SK-N-SH (cell line): ENCODE measurements at regions not wholly inside any gene's neighbourhood (a gene's known extent, or its start where the extent isn't known, plus 50 kb on each side); places are given as distances from the start of the nearest gene placed in this dataset.
A peak's percentile ranks its signal among the peaks of the same experiment; 100 is the strongest.

ENCODE experiments used
- CTCF ChIA-PET: fragments of 300-600, 350-600 bp; formaldehyde crosslinking; extraction: SDS; loops from one replicate; lab custom pipeline; 2021; lab: Yijun Ruan, JAX
- POLR2A ChIA-PET: fragments of 350-600 bp; sonication (Branson Sonifier 250); formaldehyde crosslinking; extraction: SDS; loops from one replicate; lab custom pipeline; 2020; ENCODE audit warnings: antibody characterized with exemption, inconsistent platforms; lab: Yijun Ruan, JAX
- DNase-seq: peaks from one replicate; pipeline ENCODE4 v3.0.0; 2012
- H2AFZ ChIP-seq: fragments of 200-600 bp; sonication (generic); 2 replicates; pipeline ENCODE4 v1.8.1; 2016; ENCODE audit warnings: antibody characterized with exemption, mild to moderate bottlenecking, low read depth
- H3F3A ChIP-seq: fragments of 200-600 bp; sonication (generic); replicated peaks from 2 replicates; pipeline ENCODE3; 2016; ENCODE audit warnings: antibody characterized with exemption, mild to moderate bottlenecking; ENCODE audit not compliant: insufficient read depth
- H3K27ac ChIP-seq, 2 experiments: fragments of 200-500 bp in 1 of 2; fragments of 200-600 bp in 1 of 2; sonication (Bioruptor generic) in 1 of 2; sonication (generic), shearing (Covaris generic) in 1 of 2; 2 replicates each; pipeline versions ENCODE4 v1.5.1 to v1.6.1; 2014 to 2016; ENCODE audit warnings: low read depth in 2 of 2, inconsistent platforms in 1 of 2, low read length in 1 of 2, mild to moderate bottlenecking in 1 of 2, mixed read lengths in 1 of 2
- H3K27me3 ChIP-seq: fragments of 200-600 bp; sonication (generic), shearing (Covaris generic); 2 replicates; pipeline ENCODE4 v1.6.1; 2016; ENCODE audit warnings: mixed run types; ENCODE audit not compliant: insufficient read depth
- H3K36me3 ChIP-seq, 2 experiments: fragments of 200-500 bp in 1 of 2; fragments of 200-600 bp in 1 of 2; sonication (Bioruptor generic) in 1 of 2; sonication (generic) in 1 of 2; replicated peaks in 1 of 2; 2 replicates each; pipeline versions ENCODE3 to v1.5.1; 2014 to 2016; ENCODE audit warnings: low read length in 1 of 2, mild to moderate bottlenecking in 1 of 2; ENCODE audit not compliant: insufficient read depth in 2 of 2, control insufficient read depth in 1 of 2
- H3K4me1 ChIP-seq, 2 experiments: fragments of 200-500 bp in 1 of 2; fragments of 200-600 bp in 1 of 2; sonication (Bioruptor generic) in 1 of 2; sonication (generic), shearing (Covaris generic) in 1 of 2; 2 replicates each; pipeline versions ENCODE4 v1.5.1 to v1.6.1; 2014 to 2016; ENCODE audit warnings: low read depth in 1 of 2, low read length in 1 of 2, mixed run types in 1 of 2; ENCODE audit not compliant: insufficient read depth in 2 of 2, control insufficient read depth in 1 of 2
- H3K4me2 ChIP-seq: fragments of 200-600 bp; sonication (generic), shearing (Covaris generic); 2 replicates; pipeline ENCODE4 v1.6.1; 2017; ENCODE audit warnings: mixed run types
- H3K4me3 ChIP-seq, 2 experiments: fragments of 200-500 bp in 1 of 2; fragments of 200-600 bp in 1 of 2; sonication (Bioruptor generic) in 1 of 2; sonication (generic), shearing (Covaris generic) in 1 of 2; 2 replicates each; pipeline versions ENCODE4 v1.5.1 to v1.8.1; 2014 to 2016; ENCODE audit warnings: low read depth in 2 of 2, inconsistent platforms in 1 of 2, low read length in 1 of 2, mild to moderate bottlenecking in 1 of 2, mixed read lengths in 1 of 2, moderate library complexity in 1 of 2
- H3K79me2 ChIP-seq: fragments of 200-600 bp; sonication (generic); 2 replicates; pipeline ENCODE4 v1.8.1; 2017; ENCODE audit warnings: mild to moderate bottlenecking; ENCODE audit not compliant: insufficient read depth
- H3K9ac ChIP-seq: fragments of 200-600 bp; sonication (generic); 2 replicates; pipeline ENCODE4 v1.6.1; 2017; ENCODE audit warnings: mixed run types
- H3K9me2 ChIP-seq: fragments of 200-600 bp; sonication (generic); 2 replicates; pipeline ENCODE4 v1.6.1; 2017; ENCODE audit warnings: mixed run types
- H3K9me3 ChIP-seq: fragments of 200-600 bp; sonication (generic); 2 replicates; pipeline ENCODE4 v1.6.1; 2017; ENCODE audit warnings: mixed run types, mild to moderate bottlenecking, moderate library complexity
- H4K20me1 ChIP-seq: fragments of 200-600 bp; sonication (generic); 2 replicates; pipeline ENCODE4 v1.6.1; 2017; ENCODE audit warnings: mild to moderate bottlenecking, mixed run types; ENCODE audit not compliant: insufficient read depth
- FOSL2 ChIP-seq: IDR thresholded peaks from 2 replicates; pipeline ENCODE4 v1.4.0; 2012; ENCODE audit warnings: low read depth, mild to moderate bottlenecking, moderate library complexity, borderline replicate concordance
- FOXJ3 ChIP-seq: sonication (generic); formaldehyde crosslinking; IDR thresholded peaks from 2 replicates; pipeline ENCODE4 v1.5.1; 2020; ENCODE audit warnings: mild to moderate bottlenecking, missing genetic modification reagents
- FOXM1 ChIP-seq: IDR thresholded peaks from 2 replicates; pipeline ENCODE4 v1.4.0; 2012; ENCODE audit warnings: low read depth, mild to moderate bottlenecking
- GABPA ChIP-seq: IDR thresholded peaks from 2 replicates; pipeline ENCODE4 v1.4.0; 2012; ENCODE audit warnings: low read depth, mild to moderate bottlenecking
- GATA2 ChIP-seq: sonication (generic); formaldehyde crosslinking; IDR thresholded peaks from 2 replicates; pipeline ENCODE4 v1.5.0; 2020; ENCODE audit warnings: mild to moderate bottlenecking, missing genetic modification reagents
- JUND ChIP-seq: IDR thresholded peaks from 2 replicates; pipeline ENCODE4 v1.4.0; 2012
- MAX ChIP-seq: IDR thresholded peaks from 2 replicates; pipeline ENCODE4 v1.4.0; 2012; ENCODE audit warnings: low read depth
- MXI1 ChIP-seq: IDR thresholded peaks from 2 replicates; pipeline ENCODE4 v1.6.1; 2012; ENCODE audit warnings: mild to moderate bottlenecking, low read depth, low read length, improper control_type of control experiment
- NRF1 ChIP-seq: IDR thresholded peaks from 2 replicates; pipeline ENCODE4 v1.6.1; 2012; ENCODE audit warnings: low read depth, mild to moderate bottlenecking, low read length
- RAD21 ChIP-seq: IDR thresholded peaks from 2 replicates; pipeline ENCODE4 v1.6.1; 2012; ENCODE audit warnings: mild to moderate bottlenecking, low read length
- RCOR1 ChIP-seq: fragments of 150-350 bp; IDR thresholded peaks from 2 replicates; pipeline ENCODE4 v1.6.1; 2017; ENCODE audit warnings: antibody characterized with exemption, low read length
- RXRA ChIP-seq: IDR thresholded peaks from 2 replicates; pipeline ENCODE4 v1.4.0; 2012; ENCODE audit warnings: low read depth, mild to moderate bottlenecking, borderline replicate concordance
- SIN3A ChIP-seq: IDR thresholded peaks from 2 replicates; pipeline ENCODE4 v1.6.1; 2012; ENCODE audit warnings: low read depth, mild to moderate bottlenecking, low read length, moderate library complexity, borderline replicate concordance
- SMC3 ChIP-seq: IDR thresholded peaks from 2 replicates; pipeline ENCODE4 v1.6.1; 2012; ENCODE audit warnings: low read depth, low read length, improper control_type of control experiment
- TAF1 ChIP-seq: IDR thresholded peaks from 2 replicates; pipeline ENCODE4 v1.6.1; 2012; ENCODE audit warnings: low read depth, mild to moderate bottlenecking, low read length, moderate library complexity, borderline replicate concordance
- TCF12 ChIP-seq: IDR thresholded peaks from 2 replicates; pipeline ENCODE4 v1.4.0; 2012
- USF2 ChIP-seq: fragments of 150-350 bp; IDR thresholded peaks from 2 replicates; pipeline ENCODE4 v1.6.1; 2017; ENCODE audit warnings: antibody characterized with exemption, low read length, low read depth, borderline replicate concordance
- WGBS: methylation state at CpG from one replicate; pipeline ENCODE4 v1.1.6; 2017; ENCODE audit warnings: low lambda C conversion rate; 5-methylcytosine and 5-hydroxymethylcytosine counted together
- TF ChIP-seq, protein P1 (sequence below): fragments of 200-600 bp; sonication (generic); IDR thresholded peaks from 2 replicates; pipeline ENCODE4 v1.6.1; 2017; ENCODE audit warnings: antibody characterized with exemption, mild to moderate bottlenecking, moderate library complexity

DNA sequence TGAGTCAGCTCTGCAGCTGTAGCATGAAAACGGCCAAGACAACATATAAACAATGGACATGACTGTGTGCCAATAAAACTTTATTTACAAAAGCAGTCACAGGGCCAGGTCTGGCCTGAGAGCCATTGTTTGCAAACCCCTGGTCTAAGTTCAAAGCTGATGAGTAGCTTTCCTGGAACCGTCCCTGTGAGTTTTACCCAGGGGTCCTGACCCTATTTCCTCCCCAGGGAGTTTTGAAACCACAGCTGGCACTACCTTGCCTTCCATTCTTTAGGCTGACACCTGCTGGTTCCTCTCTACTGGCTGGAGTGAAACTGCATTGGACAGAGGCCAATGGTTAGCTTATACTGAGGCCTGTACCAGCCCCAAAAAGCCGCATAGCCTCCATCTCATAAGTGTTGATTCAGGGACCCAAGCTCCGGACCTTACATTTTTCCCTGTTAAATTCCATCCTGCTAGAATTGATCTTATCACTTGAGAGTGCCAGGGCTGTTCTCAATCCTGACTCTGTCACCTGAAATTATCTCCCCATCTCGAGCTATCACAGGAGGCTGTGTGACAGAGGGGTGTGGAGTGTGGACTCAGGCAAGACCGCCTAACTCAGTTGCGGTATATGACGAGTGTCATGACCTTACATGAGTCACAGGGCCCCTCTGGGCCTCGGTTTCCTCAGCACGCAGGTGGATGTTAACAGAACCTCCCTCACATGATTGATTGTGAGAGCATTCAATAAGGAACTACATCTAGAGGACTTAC lies 343.6 kb downstream of the NPHP4 start:
- Histone ChIP-seq H3K9me2 (no peaks in the 10 kb centered on the region), H3K9ac (no peak overlapping the region), H3K36me3 (no peaks in the 10 kb centered on the region), H3K79me2 (no peaks in the 10 kb centered on the region), H3K27ac (no peak overlapping the region), H4K20me1 (no peaks in the 10 kb centered on the region), H3K4me1 (peaks cover 0 to 24% of the 10 kb centered on the region in 2 experiments; a peak in 1 of 4 replicates), H3K4me3 (no peak overlapping the region), H3F3A (no peaks in the 10 kb centered on the region), H2AFZ (no peak overlapping the region), H3K27me3 (no peaks in the 10 kb centered on the region), H3K9me3 (no peaks in the 10 kb centered on the region), H3K4me2 (no peak overlapping the region)
- POLR2A ChIA-PET: interaction anchor here (0.6 kb wide), 1 partner anchor 238 kb away, joined by 3 read pairs; no protein-coding TSS in a partner anchor
- no peak for DNase-seq
- CTCF ChIA-PET: interaction anchor here (1.1 to 3.9 kb wide), 3 partner anchors 12 to 134 kb away, joined by 3 to 19 read pairs (median 7); no protein-coding TSS in a partner anchor
- WGBS: 17% methylated on average over 7 of the region's 10 CpGs
- TF ChIP-seq USF2 (no peak), MXI1 (no peak), GATA2 (CRISPR knock-in tag) (peak; percentile 43), SIN3A (no peak), SMC3 (no peak), FOXJ3 (CRISPR knock-in tag) (no peak), FOXM1 (no peak)

- H3K79me2 ChIP-seq: no peaks in the 10 kb centered on the region
- H3K9ac ChIP-seq: no peak overlapping the region
- H4K20me1 ChIP-seq: no peaks in the 10 kb centered on the region
- no peak overlapping the region for H2AFZ ChIP-seq
- H3K4me3 ChIP-seq: no peak overlapping the region
- H3K36me3 ChIP-seq: no peaks in the 10 kb centered on the region
- no peaks in the 10 kb centered on the region for H3K9me2 ChIP-seq
- POLR2A ChIA-PET: no interaction called here
- H3K27ac ChIP-seq: no peak overlapping the region
- no peaks in the 10 kb centered on the region for H3K27me3 ChIP-seq
- no peak overlapping the region for H3K4me2 ChIP-seq
- H3F3A ChIP-seq: no peaks in the 10 kb centered on the region
- CTCF ChIA-PET: interaction anchor here (0.7 to 3.9 kb wide), 3 partner anchors 80 to 268 kb away, joined by 3 to 19 read pairs (median 3); no protein-coding TSS in a partner anchor
- peaks cover 0 to 16% of the 10 kb centered on the region in 2 experiments; a peak in 1 of 4 replicates for H3K4me1 ChIP-seq
- no peak for TF ChIP-seq GABPA
- TF ChIP-seq JUND: no peak
- TF ChIP-seq RCOR1: no peak
- TF ChIP-seq NRF1: no peak
- TF ChIP-seq MAX: no peak
- no peak for TF ChIP-seq RXRA
- no peak for TF ChIP-seq TCF12
- no peak for TF ChIP-seq RAD21
- TF ChIP-seq FOSL2: no peak
- TF ChIP-seq TAF1: no peak
- TF ChIP-seq, protein P1, sequence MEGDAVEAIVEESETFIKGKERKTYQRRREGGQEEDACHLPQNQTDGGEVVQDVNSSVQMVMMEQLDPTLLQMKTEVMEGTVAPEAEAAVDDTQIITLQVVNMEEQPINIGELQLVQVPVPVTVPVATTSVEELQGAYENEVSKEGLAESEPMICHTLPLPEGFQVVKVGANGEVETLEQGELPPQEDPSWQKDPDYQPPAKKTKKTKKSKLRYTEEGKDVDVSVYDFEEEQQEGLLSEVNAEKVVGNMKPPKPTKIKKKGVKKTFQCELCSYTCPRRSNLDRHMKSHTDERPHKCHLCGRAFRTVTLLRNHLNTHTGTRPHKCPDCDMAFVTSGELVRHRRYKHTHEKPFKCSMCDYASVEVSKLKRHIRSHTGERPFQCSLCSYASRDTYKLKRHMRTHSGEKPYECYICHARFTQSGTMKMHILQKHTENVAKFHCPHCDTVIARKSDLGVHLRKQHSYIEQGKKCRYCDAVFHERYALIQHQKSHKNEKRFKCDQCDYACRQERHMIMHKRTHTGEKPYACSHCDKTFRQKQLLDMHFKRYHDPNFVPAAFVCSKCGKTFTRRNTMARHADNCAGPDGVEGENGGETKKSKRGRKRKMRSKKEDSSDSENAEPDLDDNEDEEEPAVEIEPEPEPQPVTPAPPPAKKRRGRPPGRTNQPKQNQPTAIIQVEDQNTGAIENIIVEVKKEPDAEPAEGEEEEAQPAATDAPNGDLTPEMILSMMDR: no peak
- no peak for DNase-seq
- 40% methylated on average over 5 of the region's 7 CpGs for WGBS
- H3K9me3 ChIP-seq: no peaks in the 10 kb centered on the region
Measured at GRCh38 chr1:5647234-5647633, 345.0 kb downstream of the NPHP4 start.
